Muscle of back (tissue), 3 donors: ENCODE measurements at regions not wholly inside any gene's neighbourhood (a gene's known extent, or its start where the extent isn't known, plus 50 kb on each side); places are given as distances from the start of the nearest gene placed in this dataset.

Experiments used
- DNase-seq, 3 donors: peaks; one replicate each; pipeline versions ENCODE4 v3.0.0 to v3.0.0-alpha.2; 2013

DNA sequence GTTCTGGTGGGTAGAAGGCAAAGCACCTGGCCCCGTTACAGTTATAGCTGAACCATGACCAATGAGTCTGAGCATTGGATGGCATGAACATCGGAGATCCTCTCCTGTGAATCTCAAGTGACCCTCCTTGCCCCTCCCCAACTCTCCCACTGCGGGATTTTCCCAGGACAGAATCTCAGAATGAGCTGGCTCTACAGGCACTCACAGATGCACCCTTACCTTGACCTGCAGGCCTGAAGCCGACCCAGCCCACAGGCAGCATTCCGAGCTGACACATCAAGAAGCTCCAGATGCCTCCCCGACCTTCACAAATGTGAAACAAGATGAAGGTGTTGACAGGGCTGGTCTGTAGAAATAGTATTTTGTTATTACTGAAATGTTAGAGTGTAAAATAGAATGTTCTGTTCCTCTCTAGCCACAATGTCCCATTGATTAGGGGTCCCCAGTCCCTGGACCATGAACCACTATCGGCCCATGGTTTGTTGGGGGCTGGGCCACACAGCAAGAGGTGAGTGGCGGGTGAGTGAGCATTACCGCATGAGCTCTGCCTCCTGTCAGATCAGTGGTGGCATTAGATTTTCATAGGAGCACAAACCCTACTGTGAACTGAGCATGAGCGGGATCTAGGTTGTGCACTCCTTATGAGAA is 263.4 kb downstream of the AUH start:
- no peak for DNase-seq

DNA sequence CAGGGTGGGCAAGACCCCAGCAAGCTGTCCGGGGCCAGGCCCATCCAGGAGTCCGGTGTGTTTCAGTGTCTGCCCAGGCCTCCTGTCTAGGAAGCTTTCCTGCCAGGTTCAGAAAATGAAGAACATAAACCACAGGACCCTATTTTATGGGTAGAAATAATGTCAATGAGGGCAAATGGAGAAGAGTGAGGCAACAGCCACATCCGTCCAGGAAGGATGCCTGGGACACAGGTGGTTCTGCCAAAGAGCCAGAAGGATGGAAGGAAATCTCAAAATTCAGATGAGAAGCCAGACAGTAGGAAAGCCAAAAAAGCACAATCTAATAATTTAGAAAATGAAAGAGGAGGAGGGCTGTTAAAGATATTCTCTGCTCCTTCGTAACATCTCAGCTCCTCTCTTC is 262.3 kb downstream of the AUH start:
- no peak for DNase-seq

DNA sequence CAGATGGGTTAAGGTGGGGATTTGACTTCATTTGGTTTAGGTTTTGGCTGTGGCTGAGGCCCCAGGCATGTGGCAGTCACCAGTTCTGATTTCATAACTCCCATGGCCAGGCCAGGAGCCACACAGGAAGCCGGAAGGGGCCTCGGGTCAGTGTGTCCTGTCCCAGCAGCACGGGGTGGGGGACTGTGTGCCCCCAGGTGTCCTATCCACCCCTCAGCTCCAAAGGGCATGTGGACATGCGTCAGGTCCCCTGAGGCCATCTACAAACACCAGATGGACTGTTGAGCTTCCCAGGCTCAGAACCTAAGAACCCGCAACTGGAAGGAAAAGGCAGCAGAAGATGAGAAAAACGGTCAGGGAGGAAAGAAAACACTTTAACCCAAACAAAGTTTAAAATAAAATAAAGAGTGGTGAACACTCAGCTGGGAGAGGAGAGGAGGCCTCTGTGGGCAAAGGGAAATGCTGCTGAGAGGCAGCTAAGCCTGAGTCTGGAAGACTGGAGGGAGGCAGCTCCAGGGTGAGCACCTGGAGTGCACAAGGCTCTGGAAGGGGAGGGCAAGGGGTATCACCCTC is 260.8 kb downstream of the AUH start:
- DNase-seq = peak in 2 of 3 donors; percentile 6 to 43

DNA sequence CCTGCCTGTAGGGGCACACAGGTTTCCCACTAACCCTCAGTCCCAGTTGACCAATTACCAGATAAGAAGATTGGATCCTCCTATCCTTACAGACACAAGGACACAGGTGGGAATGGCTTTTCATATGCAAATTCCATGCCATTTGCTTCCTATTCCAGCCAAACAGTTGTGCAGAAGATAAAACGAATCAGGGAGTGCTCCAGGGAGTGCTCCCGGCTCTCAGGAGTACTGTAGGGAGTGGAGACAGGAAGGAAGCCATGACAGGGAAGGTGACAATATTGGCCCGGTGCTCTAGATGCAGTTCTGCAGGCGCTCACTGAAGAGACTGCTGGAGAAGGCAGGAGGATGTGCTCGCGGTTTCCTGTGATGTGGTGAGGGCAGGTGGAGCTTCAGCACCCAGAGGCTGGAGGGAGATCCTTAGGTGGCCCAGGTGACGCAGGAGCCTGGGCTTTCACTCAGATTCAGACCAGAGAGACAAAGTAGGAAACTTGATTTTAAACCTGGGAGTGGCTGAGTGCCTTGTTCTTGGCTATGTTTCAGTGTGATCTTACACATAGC is 260.0 kb downstream of the AUH start:
- no peak for DNase-seq

DNA sequence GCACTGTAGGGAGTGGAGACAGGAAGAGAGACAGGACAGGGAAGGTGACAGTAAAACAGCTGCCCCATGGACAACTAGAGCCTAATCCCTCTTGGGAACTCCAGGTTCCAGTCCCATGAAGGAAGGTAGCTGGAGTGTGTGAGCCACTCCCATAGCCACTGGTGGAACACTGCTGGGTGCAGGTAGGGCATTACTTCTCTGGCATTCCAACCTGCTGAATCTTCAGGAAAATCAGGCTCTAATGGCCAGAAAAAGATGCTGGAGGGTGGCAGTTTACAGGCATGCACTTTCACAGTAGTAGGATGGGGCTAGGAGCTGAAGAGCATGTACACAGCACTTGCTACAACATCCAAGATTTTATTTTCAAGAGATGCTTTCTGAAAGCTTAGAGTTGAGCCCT is 259.4 kb downstream of the AUH start:
- DNase-seq = no peak

DNA sequence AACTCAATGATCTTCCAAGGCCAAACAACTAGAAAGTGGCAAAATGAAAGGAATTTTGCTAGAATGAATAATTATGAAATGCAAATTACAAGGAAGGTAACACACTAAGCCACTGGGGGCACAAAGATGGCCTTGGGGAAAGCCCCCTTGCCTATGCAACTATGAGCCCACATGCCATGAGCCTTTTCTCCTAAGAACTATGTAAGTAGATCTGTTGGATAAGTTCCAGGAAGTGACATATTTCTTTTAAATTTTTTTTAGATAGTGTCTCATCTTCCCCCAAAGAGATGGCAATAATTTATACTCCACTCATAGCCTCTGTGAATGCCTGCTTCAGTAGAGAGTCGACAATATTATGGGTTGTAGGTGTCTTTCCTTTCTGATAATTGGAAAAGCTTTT is 257.8 kb downstream of the AUH start:
- no peak for DNase-seq

DNA sequence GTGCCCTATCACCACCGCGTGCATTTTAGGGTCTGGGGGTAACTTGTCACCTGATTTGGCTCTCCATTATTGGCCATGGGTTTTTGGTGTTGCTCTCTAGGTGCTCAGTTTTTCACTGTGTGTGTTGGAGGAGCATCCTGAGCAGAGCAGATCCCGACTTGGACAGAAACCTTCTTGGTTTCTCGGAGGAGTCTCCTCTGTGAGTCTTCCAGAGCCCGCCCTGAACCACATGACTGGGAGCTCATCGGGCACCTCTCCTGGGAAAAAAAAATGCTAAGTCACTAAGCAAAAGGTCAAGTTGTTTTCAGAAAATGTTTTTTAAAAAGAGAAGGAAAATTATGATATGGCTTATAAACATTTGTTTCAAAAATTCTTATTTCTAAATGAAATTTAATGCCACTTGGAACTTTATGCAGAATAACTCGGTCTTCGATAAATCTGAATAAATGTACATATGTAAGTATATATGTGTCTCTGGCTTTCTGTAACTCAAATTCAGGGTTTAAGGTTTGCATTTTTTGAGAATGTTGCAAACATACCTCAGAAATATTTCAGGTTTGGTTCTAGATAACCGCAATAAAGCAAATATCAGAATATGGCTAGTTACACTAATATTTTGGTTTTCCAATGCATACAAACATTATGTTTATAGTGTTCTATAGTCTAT is 255.2 kb downstream of the AUH start:
- no peak for DNase-seq

DNA sequence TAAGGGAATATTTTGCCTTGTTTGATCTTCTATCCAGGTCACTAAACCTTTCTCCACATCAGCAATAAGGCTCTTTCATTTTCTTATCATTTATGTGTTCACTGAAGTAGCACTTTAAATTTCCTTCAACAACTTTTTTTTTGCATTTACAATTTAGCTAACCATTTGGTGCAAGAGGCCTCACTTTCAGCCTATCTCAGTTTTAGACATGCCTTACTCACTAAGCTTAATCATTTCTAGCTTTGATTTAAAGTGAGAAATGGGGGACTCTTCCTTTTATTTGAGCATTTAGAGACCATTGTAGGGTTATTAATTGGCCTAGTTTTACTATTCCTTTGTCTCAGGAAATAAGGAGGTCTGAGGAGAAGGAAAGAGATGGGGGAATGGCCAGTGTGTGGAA is 250.5 kb downstream of the AUH start:
- DNase-seq = no peak

DNA sequence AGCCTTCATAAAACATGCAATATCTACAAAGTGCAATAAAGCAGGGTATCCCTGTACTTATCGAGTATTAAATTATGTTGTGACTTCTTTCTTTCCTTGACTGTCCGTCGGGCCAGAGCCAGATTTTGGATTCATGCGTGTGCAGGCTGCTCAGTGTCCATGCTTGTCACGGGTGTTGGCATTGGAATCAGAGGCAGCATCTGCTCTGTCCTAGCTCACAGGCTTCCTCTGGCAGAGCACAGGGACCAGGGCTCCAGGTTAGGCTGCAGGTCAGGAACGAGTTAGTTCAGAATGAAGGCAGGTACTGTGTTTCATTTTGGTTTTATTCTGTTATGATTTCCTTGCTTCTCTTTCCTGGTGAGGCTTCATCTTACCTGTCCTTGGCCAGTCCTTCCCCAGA is 249.8 kb downstream of the AUH start:
- no peak for DNase-seq

DNA sequence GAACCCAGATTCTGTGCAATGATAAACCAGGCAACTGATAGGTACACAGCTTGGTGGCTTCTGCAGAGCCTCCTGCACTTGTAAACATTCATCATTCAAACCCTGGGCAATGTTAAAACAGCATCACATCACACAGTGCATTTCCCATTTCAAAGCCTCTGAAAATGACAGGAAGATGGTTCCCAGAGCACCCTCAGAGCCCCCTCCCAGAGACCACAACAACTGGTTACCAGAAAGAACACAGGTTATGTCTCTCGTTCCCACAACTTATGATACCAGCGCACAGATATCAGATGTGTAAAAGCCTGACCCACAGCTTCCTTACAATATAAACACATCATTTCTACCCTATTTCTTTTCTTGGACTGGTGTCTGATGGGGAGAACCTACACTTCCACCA is 248.7 kb downstream of the AUH start:
- no peak for DNase-seq

DNA sequence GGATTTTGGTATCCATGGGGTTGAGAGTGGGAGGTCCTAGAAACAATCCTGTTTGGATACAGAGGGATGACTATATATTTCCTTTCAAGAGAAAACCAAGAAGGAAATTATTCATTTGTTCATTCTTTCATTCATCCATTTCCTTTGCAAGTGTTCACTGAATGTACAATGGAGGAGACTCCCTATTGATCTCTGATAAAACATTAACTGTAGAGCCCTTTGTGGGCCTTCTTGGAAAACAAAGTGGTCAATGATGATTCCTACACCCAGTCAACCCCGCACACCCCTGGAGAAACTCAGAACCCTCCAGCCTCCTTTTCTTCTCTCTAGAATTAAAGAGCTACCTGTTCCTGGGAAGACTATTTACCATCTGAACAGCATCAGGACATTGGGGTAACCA is 247.3 kb downstream of the AUH start:
- no peak for DNase-seq

DNA sequence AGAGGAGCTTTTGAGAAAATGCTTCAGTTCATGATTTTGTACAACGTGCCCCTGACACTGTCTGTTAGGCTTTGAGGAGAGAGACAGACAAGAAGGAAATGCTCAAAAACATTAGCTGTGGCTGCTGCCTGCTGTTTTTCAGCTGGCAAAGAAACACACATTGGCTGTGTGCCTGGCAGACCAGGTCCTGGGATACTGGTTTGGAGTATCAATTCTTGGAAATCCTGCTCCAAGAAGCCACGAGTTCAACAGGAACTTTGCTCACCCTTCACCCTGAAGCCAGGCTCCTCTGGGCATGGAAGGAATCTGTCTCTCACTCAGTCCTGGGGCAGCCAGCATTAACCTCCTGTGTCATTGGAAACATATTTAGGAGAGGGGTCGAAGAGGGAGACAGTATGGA is 245.5 kb downstream of the AUH start:
- DNase-seq = peak in 1 of 3 donors; percentile 14

DNA sequence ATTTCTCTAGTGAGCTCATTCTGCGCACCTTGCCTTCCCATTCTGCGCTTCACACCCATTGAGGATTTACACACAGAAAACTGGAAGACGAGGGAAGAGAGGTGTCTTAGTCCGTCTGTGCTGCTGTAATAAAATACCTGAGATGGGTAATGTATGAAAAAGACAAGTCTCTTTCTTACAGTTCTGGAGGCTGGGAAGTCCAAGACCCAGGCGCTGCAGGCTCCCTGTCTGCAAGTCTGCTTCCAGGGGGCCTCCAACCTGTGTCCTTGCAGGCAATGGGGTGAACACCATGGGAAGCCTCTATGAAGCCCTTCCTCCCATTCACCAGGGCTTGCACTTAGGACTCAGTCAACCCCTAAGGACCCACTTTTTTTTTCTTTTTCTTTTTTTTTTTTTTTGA is 245.0 kb downstream of the AUH start:
- no peak for DNase-seq

DNA sequence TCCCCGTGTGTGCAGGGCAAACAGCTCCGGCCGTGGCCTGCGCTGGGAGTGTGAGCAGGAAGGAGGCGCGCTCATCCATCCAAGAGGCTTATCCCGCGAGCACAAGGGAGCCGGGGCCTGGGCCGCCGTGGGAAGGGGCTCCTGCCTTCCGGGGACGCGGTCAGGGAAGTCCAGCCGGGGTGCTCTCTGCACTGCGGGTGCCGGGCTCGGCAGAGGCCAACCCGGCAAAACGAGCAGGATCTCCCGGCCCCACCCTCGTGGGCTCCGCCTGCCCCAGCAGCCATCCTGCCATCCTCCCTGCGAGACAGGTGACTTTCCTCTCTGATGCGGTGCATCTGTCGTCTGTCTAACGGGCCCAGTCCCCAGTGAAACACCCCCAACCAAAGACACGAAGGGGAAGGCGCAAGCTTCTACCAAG is 244.2 kb downstream of the AUH start:
- DNase-seq = no peak

DNA sequence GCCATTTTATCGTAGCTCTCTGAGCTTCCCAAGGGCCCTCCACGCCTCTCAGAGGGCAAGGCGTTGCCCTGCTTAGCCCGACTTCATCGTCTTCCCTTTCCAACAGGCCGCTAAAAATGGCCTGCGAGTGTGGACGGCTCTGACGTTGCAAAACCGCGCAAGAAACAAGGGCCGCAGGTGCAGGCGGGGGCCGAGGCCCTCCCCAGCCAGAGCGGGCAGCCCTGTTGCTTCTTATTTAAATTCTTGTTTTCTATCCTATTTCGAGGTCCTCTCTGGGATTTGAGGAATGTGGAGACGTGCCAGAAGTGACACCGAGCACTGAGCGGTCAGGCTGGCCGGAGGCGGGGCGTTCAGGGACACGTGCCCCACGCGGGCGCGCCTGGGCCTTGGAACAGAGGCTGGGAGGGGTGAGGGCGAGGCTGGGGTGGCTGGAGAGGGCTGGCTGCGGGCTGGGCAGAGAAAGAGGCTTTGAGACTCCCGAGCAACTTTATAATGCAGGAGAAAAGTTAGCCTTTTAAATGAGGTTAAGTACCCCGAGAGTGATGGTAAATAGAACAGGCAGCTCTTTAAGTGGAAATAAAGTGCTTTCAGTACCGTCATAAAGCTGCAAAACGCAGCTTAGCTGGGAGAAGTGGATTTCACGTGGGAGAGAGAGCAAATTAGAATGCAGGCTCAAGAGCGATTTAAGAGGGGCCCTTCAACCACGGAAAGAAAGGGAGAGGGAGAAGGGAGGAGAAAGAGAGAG is 243.6 kb downstream of the AUH start:
- DNase-seq = peak; percentile 84 to 86 (median 85)

DNA sequence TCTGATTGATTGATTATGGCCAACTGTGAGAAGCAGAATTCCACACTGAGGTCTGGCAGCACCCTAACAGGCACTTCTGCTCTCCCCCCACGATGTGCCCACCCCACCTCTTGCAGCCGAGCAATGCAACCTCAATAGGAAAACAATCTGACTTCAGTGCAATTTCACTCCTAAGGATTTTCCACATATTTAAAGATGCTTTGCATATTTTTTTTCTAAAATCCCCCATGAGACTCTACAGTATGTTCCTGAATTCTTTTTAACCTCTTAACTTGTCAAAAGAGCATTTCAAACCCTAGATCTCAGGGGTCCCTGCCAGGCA is 243.1 kb downstream of the AUH start:
- DNase-seq = no peak

DNA sequence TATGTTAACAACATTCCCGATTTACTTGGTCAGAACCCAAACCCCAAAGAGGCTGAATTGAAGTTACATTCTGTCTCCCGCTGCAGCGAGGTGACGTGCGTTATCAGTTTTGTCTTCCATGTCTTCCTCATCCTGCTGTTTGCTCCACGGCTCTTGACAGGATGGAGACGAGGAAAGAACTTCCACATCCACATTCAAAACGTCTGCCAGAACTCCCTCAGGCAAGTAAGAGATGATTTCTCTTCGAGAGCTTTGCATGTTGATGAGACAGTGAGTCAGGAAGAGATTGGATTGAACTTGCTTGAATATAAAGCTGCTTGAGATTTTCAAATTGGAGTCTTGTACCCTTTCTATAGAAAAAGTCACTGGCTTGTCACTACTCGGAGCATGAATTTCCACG is 242.6 kb downstream of the AUH start:
- DNase-seq = peak; percentile 40 to 62 (median 55)

DNA sequence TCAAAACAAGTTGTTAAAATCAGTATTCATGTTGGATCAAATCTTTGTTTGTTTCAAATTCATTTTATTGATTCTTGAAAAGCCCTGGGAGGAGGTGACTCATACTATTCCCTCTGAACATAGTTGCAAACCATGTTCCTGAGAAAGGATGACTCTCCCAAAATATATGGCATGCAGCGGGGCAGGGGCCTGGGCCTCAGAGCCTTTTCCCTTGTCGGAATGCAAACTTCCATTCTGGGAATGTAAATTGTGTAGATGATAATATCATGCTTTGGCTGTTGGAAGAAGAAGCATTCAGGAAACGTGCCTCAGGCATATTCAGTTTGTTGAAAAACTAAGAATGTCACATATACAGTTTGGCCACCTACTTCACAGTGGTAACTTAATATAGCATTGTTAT is 242.0 kb downstream of the AUH start:
- peak; percentile 32 to 75 (median 70) for DNase-seq

DNA sequence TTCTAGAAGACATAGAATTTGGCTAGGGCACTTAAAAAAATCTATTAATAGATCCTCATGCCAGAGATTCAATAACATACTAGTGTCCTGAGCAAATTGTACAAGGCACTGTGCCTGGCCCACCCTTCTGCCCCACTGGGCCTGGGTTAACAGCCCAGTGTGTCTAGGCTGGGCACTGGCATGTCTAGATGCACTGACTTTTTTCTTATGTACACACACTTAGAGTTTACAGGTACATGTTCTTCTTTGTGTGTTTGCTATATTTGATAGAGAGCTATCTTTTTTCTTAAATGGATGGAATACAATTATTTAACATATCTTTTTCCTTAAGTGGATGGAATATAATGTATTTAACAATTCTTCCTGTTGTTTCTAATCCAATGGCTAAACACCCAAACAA is 241.5 kb downstream of the AUH start:
- DNase-seq = no peak

DNA sequence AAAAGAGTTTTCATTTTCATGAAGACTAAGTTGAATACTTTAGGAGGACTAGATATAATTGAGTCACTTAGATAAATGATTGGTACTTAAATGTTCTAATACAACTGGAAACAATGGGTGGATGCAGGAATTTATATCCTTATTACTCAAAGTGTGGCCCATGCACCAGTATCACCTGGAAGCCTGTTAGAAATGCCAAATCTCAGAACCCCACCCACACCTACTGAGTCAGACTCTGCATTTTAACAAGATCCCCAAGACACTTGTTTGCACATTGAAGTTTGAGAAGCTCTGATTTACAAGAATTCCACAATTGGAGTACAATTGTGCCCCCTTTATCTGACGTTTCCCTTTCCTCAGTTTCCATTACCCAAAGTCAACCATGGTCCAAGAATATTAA is 239.0 kb downstream of the AUH start:
- no peak for DNase-seq

DNA sequence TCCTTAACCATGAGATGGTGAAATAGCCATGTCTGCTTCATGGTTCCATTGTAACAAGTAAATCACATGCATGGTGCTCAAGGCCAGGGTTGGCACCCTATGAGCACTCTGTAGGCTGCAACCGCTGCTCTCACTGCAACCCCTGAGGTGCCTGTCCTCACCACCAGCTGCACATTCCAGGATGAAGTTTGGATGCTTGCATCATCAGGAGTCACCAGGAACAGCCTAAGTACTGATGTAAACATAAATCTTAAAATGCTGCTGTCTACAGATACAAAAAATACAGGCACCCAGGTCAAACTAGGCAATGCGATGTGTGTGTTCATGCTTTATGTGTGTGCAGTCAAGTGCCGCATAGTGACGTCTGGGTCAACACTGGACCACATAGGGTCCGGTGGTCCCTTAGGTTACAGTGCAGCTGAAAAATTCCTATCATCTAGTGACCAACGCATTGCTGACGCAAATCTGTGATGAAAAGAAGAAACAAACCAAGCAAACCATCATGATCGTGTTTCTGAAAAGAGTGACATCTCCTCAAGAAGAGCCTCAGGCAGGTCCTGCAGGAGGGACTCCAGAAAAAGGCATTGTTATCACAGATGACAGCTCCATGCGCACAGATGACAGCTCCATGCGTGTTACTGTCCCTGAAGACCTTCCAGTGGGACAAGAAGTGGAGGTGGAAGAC is 234.8 kb downstream of the AUH start:
- DNase-seq = no peak

DNA sequence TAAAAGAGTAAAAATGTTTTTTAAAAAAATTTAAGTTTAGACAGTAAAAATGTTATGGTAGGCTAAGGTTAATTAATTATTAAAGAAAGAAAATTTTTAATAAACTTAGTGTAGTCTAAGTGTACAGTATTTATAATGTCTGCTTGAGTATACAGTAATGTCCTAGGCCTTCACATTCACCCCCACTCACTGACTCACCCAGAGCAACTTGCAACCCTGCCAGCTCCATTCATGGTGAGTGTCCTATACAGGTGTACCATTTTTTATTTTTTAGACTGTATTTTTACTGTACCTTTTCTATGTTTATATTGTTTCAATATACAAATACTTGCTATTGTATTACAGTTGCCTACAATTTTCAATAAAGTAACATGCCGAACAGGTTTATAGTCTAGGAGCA is 234.1 kb downstream of the AUH start:
- DNase-seq = no peak
